IMR-90 (cell line): ENCODE measurements at regions not wholly inside any gene's neighbourhood (a gene's known extent, or its start where the extent isn't known, plus 50 kb on each side); places are given as distances from the start of the nearest gene placed in this dataset.

Experiments
- ATAC-seq: fragments of 200-7000 bp; cut with Tn5 transposase; 2 replicates; pipeline ENCODE4 v1.9.1; 2020; ENCODE audit warnings: low read depth, mild to moderate bottlenecking, moderate library complexity
- BruUV-seq: library from RNA; stranded (reverse); fragments of 400-500 nt; replicated peaks from 2 replicates; lab custom pipeline; 2021; lab: Mats Ljungman, UMichigan
- CTCF ChIA-PET: fragments of 300-600 bp; formaldehyde crosslinking; extraction: SDS; loops from one replicate; lab custom pipeline; 2021; ENCODE audit warnings: antibody characterized with exemption; lab: Yijun Ruan, JAX
- POLR2A ChIA-PET: fragments of 300-600 bp; sonication (Branson Sonifier 250); formaldehyde crosslinking; loops from one replicate; lab custom pipeline; 2022; ENCODE audit warnings: antibody characterized with exemption; ENCODE audit not compliant: unreplicated experiment; lab: Charles Lee
- DNase-seq: peaks from one replicate; pipeline ENCODE4 v3.0.0; 2013
- H2AFZ ChIP-seq: replicated peaks from 2 replicates; pipeline ENCODE3; 2013; ENCODE audit warnings: low read length, mild to moderate bottlenecking; ENCODE audit not compliant: poor library complexity
- H2AK5ac ChIP-seq: 2 replicates; pipeline ENCODE4 v1.6.1; 2013; ENCODE audit warnings: low read depth, low read length, inconsistent platforms
- H2AK9ac ChIP-seq: replicated peaks from 2 replicates; pipeline ENCODE3; 2013; ENCODE audit warnings: mild to moderate bottlenecking, low read depth, low read length, moderate library complexity; ENCODE audit not compliant: poor library complexity
- H2BK120ac ChIP-seq: 2 replicates; pipeline ENCODE4 v1.6.1; 2013; ENCODE audit warnings: low read depth, low read length, inconsistent platforms
- H2BK15ac ChIP-seq: 3 replicates; pipeline ENCODE4 v1.6.1; 2013; ENCODE audit warnings: low read depth, low read length, inconsistent platforms
- H2BK20ac ChIP-seq: 2 replicates; pipeline ENCODE4 v1.6.1; 2013; ENCODE audit warnings: low read depth, mild to moderate bottlenecking, inconsistent platforms, low read length, moderate library complexity
- H2BK5ac ChIP-seq: 2 replicates; pipeline ENCODE4 v1.6.1; 2013; ENCODE audit warnings: mild to moderate bottlenecking, low read depth, low read length, inconsistent platforms; ENCODE audit not compliant: poor library complexity, severe bottlenecking
- H3K14ac ChIP-seq: replicated peaks from 2 replicates; pipeline ENCODE4 v1.6.1; 2013; ENCODE audit warnings: low read depth, low read length, inconsistent platforms
- H3K18ac ChIP-seq: 2 replicates; pipeline ENCODE4 v1.6.1; 2013; ENCODE audit warnings: low read depth, low read length, control low read depth
- H3K23ac ChIP-seq: 2 replicates; pipeline ENCODE4 v1.6.1; 2013; ENCODE audit warnings: low read depth, low read length, inconsistent platforms
- H3K27ac ChIP-seq: 2 replicates; pipeline ENCODE4 v1.5.1; 2013; ENCODE audit warnings: mild to moderate bottlenecking, control low read depth, low read length; ENCODE audit not compliant: insufficient read depth
- H3K27me3 ChIP-seq: 2 replicates; pipeline ENCODE4 v1.6.1; 2013; ENCODE audit warnings: low read length; ENCODE audit not compliant: control insufficient read depth, insufficient read depth
- H3K36me3 ChIP-seq: 2 replicates; pipeline ENCODE4 v1.6.1; 2013; ENCODE audit warnings: low read length, mixed read lengths; ENCODE audit not compliant: control insufficient read depth, insufficient read depth
- H3K4ac ChIP-seq: 2 replicates; pipeline ENCODE4 v1.6.1; 2013; ENCODE audit warnings: low read depth, low read length, inconsistent platforms
- H3K4me1 ChIP-seq: 2 replicates; pipeline ENCODE4 v1.6.1; 2013; ENCODE audit warnings: low read length, mixed read lengths; ENCODE audit not compliant: control insufficient read depth, insufficient read depth
- H3K4me2 ChIP-seq: 2 replicates; pipeline ENCODE4 v1.6.1; 2013; ENCODE audit warnings: low read depth, mild to moderate bottlenecking, control low read depth, low read length, moderate library complexity
- H3K4me3 ChIP-seq: 2 replicates; pipeline ENCODE4 v1.5.1; 2013; ENCODE audit warnings: low read depth, mild to moderate bottlenecking, control low read depth, low read length, moderate library complexity; ENCODE audit not compliant: insufficient read depth
- H3K56ac ChIP-seq: 2 replicates; pipeline ENCODE4 v1.6.1; 2013; ENCODE audit warnings: low read length, inconsistent platforms; ENCODE audit not compliant: insufficient read depth; ENCODE audit errors: extremely low read depth
- H3K79me1 ChIP-seq, 2 experiments: 2 replicates each; pipeline ENCODE4 v1.6.1; 2013; ENCODE audit warnings: low read length in 2 of 2, inconsistent platforms in 1 of 2, low read depth in 1 of 2
- H3K9ac ChIP-seq: 2 replicates; pipeline ENCODE4 v1.6.1; 2013; ENCODE audit warnings: low read depth, low read length, control low read depth
- H3K9me1 ChIP-seq: 2 replicates; pipeline ENCODE4 v1.6.1; 2013; ENCODE audit warnings: low read length, inconsistent platforms; ENCODE audit not compliant: insufficient read depth
- H3K9me3 ChIP-seq: 2 replicates; pipeline ENCODE4 v1.6.1; 2013; ENCODE audit warnings: low read length; ENCODE audit not compliant: control insufficient read depth, insufficient read depth
- H4K20me1 ChIP-seq: 2 replicates; pipeline ENCODE4 v1.6.1; 2013; ENCODE audit warnings: low read length, inconsistent platforms; ENCODE audit not compliant: insufficient read depth
- H4K5ac ChIP-seq: 2 replicates; pipeline ENCODE4 v1.6.1; 2013; ENCODE audit warnings: mild to moderate bottlenecking, low read depth, low read length, control low read depth
- H4K8ac ChIP-seq, 2 experiments: 2 replicates each; pipeline ENCODE4 v1.6.1; 2013; ENCODE audit warnings: low read depth in 2 of 2, low read length in 2 of 2, control low read depth in 1 of 2, inconsistent platforms in 1 of 2
- H4K91ac ChIP-seq: 2 replicates; pipeline ENCODE4 v1.6.1; 2013; ENCODE audit warnings: low read depth, low read length, inconsistent platforms; ENCODE audit not compliant: insufficient read depth
- BHLHE40 ChIP-seq: fragments of 150-350 bp; IDR thresholded peaks from 2 replicates; pipeline ENCODE4 v1.6.1; 2016; ENCODE audit warnings: mild to moderate bottlenecking, low read depth, low read length
- CEBPB ChIP-seq: IDR thresholded peaks from 2 replicates; pipeline ENCODE4 v1.6.1; 2012; ENCODE audit warnings: low read depth, low read length, improper control_type of control experiment
- CHD1 ChIP-seq: IDR thresholded peaks from 2 replicates; pipeline ENCODE4 v1.6.1; 2012; ENCODE audit warnings: low read depth, low read length, improper control_type of control experiment
- ELK1 ChIP-seq: fragments of 150-350 bp; IDR thresholded peaks from 2 replicates; pipeline ENCODE4 v1.6.1; 2016; ENCODE audit warnings: low read depth, mild to moderate bottlenecking, low read length, moderate library complexity, borderline replicate concordance
- FOS ChIP-seq: fragments of 150-350 bp; IDR thresholded peaks from 2 replicates; pipeline ENCODE4 v1.6.1; 2016; ENCODE audit warnings: low read depth, low read length
- MAFK ChIP-seq: IDR thresholded peaks from 2 replicates; pipeline ENCODE4 v1.6.1; 2012; ENCODE audit warnings: low read depth, low read length, improper control_type of control experiment
- MAZ ChIP-seq: IDR thresholded peaks from 2 replicates; pipeline ENCODE4 v1.6.1; 2012; ENCODE audit warnings: low read depth, mild to moderate bottlenecking, low read length, improper control_type of control experiment, moderate library complexity, borderline replicate concordance
- MXI1 ChIP-seq: IDR thresholded peaks from 2 replicates; pipeline ENCODE4 v1.6.1; 2012; ENCODE audit warnings: low read depth, mild to moderate bottlenecking, low read length, moderate library complexity, borderline replicate concordance
- NFE2L2 ChIP-seq: fragments of 150-350 bp; IDR thresholded peaks from 2 replicates; pipeline ENCODE4 v1.6.1; 2016; ENCODE audit warnings: low read depth, mild to moderate bottlenecking, low read length
- POLR2A ChIP-seq: IDR thresholded peaks from 2 replicates; pipeline ENCODE4 v1.6.1; 2012; ENCODE audit warnings: mild to moderate bottlenecking, low read depth, low read length
- RAD21 ChIP-seq: IDR thresholded peaks from 2 replicates; pipeline ENCODE4 v1.6.1; 2012; ENCODE audit warnings: low read length, improper control_type of control experiment
- RCOR1 ChIP-seq: IDR thresholded peaks from 2 replicates; pipeline ENCODE4 v1.6.1; 2012; ENCODE audit warnings: mild to moderate bottlenecking, low read length, improper control_type of control experiment; ENCODE audit not compliant: insufficient replicate concordance
- RFX5 ChIP-seq: IDR thresholded peaks from 2 replicates; pipeline ENCODE4 v1.8.0; 2012; ENCODE audit warnings: low read depth, mild to moderate bottlenecking, low read length, moderate library complexity
- SMC3 ChIP-seq: fragments of 150-350 bp; IDR thresholded peaks from 2 replicates; pipeline ENCODE4 v1.6.1; 2016; ENCODE audit warnings: low read depth, mild to moderate bottlenecking, antibody characterized with exemption, low read length, moderate library complexity
- WGBS, 2 experiments: methylation state at CpG; one replicate each; pipeline versions ENCODE4 v1.1.5 to v1.1.7; 2013; ENCODE audit warnings: missing lambda C conversion rate in 2 of 2; ENCODE audit not compliant: insufficient read length in 1 of 2; ENCODE audit errors: extremely low coverage in 2 of 2; 5-methylcytosine and 5-hydroxymethylcytosine counted together
- dilution Hi-C: fragments of 300-500 bp; cut with HindIII; formaldehyde crosslinking; loops from one replicate; pipeline ENCODE4 v1.14.3; 2018; ENCODE audit warnings: low sequenced_read_pairs; ENCODE audit not compliant: unreplicated experiment
- in situ Hi-C: fragments of 300-500 bp; cut with MboI; formaldehyde crosslinking; loops from 3 replicates; pipeline ENCODE4 v1.14.3; 2019; ENCODE audit warnings: low sequenced_read_pairs, inconsistent platforms, mixed read lengths
- intact Hi-C: fragments of 100-400 bp; cut with micrococcal nuclease; formaldehyde crosslinking; loops from 2 replicates; pipeline ENCODE4 v1.10.0; 2022
- TF ChIP-seq, protein P1 (sequence below): conservative IDR thresholded peaks from 2 replicates; pipeline ENCODE4 v1.5.1; 2012; ENCODE audit warnings: mild to moderate bottlenecking, low read depth, low read length, improper control_type of control experiment
- TF ChIP-seq, protein P2 (sequence below): fragments of 150-350 bp; IDR thresholded peaks from 2 replicates; pipeline ENCODE4 v1.6.1; 2017; ENCODE audit warnings: mild to moderate bottlenecking, antibody characterized with exemption, low read length, low read depth

DNA sequence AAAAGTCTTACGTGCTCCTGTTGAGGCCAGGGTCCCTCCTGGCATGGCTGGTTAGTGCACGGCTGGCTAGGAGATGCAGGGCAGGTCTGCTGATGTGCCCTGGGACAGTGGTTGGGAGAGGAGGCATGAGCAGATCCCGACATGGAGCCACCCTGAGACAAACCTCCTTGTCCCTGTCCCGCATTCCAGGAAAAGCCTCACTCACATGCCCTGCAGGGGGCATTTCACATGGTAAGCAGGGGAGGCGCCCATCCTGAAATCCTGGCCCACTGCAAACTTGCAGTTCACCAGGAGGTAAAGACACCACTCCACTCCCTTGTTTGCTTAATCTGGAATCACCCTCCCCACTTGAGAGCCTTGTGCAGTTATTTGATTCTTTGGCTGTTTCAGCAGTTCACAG is 116.7 kb upstream of the SLC24A3 start:
- Histone ChIP-seq H2BK15ac (no peak overlapping the region), H2BK5ac (no peak overlapping the region), H2BK20ac (no peak overlapping the region), H3K18ac (no peak overlapping the region), H2AFZ (no peak overlapping the region), H4K5ac (no peak overlapping the region), H4K20me1 (no peaks in the 10 kb centered on the region), H2BK120ac (no peak overlapping the region), H3K9me1 (no peaks in the 10 kb centered on the region), H3K36me3 (no peaks in the 10 kb centered on the region), H3K27me3 (no peaks in the 10 kb centered on the region), H3K14ac (no peak overlapping the region), H2AK9ac (no peak overlapping the region), H3K23ac (no peak overlapping the region), H4K8ac (no peak overlapping the region), H3K4me1 (no peaks in the 10 kb centered on the region), H3K9ac (no peak overlapping the region), H3K4me3 (no peak overlapping the region), H2AK5ac (no peak overlapping the region), H3K4ac (no peak overlapping the region), H3K4me2 (no peak overlapping the region), H3K56ac (no peak overlapping the region), H4K91ac (no peak overlapping the region), H3K27ac (no peak overlapping the region), H3K79me1 (no peaks in the 10 kb centered on the region), H3K9me3 (peaks cover 18% of the 10 kb centered on the region)
- intact Hi-C loops (no loop called here), dilution Hi-C loops (no loop called here), in situ Hi-C loops (no loop called here)
- BruUV-seq, result no TSS peak
- no peak for ATAC-seq
- POLR2A ChIA-PET, result no interaction called here
- no peak for DNase-seq
- no peak for TF ChIP-seq MAFK
- no peak for TF ChIP-seq NFE2L2
- TF ChIP-seq SMC3, result no peak
- no peak for TF ChIP-seq RAD21
- no peak for TF ChIP-seq MXI1
- no peak for TF ChIP-seq POLR2A
- TF ChIP-seq RCOR1, result no peak
- TF ChIP-seq CEBPB, result no peak
- TF ChIP-seq BHLHE40, result no peak
- TF ChIP-seq RFX5, result no peak
- TF ChIP-seq MAZ, result no peak
- TF ChIP-seq, protein P1, sequence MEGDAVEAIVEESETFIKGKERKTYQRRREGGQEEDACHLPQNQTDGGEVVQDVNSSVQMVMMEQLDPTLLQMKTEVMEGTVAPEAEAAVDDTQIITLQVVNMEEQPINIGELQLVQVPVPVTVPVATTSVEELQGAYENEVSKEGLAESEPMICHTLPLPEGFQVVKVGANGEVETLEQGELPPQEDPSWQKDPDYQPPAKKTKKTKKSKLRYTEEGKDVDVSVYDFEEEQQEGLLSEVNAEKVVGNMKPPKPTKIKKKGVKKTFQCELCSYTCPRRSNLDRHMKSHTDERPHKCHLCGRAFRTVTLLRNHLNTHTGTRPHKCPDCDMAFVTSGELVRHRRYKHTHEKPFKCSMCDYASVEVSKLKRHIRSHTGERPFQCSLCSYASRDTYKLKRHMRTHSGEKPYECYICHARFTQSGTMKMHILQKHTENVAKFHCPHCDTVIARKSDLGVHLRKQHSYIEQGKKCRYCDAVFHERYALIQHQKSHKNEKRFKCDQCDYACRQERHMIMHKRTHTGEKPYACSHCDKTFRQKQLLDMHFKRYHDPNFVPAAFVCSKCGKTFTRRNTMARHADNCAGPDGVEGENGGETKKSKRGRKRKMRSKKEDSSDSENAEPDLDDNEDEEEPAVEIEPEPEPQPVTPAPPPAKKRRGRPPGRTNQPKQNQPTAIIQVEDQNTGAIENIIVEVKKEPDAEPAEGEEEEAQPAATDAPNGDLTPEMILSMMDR, result no peak
- TF ChIP-seq, protein P2, sequence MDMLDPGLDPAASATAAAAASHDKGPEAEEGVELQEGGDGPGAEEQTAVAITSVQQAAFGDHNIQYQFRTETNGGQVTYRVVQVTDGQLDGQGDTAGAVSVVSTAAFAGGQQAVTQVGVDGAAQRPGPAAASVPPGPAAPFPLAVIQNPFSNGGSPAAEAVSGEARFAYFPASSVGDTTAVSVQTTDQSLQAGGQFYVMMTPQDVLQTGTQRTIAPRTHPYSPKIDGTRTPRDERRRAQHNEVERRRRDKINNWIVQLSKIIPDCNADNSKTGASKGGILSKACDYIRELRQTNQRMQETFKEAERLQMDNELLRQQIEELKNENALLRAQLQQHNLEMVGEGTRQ, result no peak
- no peak for TF ChIP-seq ELK1
- TF ChIP-seq FOS, result no peak
- TF ChIP-seq CHD1, result no peak
- WGBS, 2 experiments, result no CpG with 5 or more reads among the region's 5 CpGs
- CTCF ChIA-PET, result no interaction called here
